ENCODE measurements at regions not wholly inside any gene's neighbourhood (a gene's known extent, or its start where the extent isn't known, plus 50 kb on each side); places are given as distances from the start of the nearest gene placed in this dataset.

DNA sequence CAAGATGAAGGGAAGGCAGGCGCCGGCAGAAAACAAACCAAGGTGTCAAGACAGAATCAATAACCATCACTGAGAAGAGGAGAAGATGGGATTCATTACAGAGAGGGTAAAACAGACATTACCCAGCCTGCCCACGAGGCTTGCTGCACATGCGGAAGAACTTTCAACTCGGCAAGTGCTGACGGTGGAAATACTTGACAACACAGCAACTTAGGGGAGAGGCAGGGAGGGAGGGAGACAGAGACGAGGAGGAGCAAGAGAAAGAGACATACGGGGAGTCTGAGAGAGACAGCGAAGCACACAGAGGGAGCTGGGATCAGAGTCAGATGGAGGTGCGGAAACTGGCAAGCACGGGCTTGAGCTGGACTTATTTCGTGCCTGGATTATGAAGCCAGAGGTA is 129.3 kb upstream of the NECTIN1 start:
- TF ChIP-seq POLR2A (IDR thresholded peaks at IDR 0.05), result no peak
- TF ChIP-seq, protein P1, sequence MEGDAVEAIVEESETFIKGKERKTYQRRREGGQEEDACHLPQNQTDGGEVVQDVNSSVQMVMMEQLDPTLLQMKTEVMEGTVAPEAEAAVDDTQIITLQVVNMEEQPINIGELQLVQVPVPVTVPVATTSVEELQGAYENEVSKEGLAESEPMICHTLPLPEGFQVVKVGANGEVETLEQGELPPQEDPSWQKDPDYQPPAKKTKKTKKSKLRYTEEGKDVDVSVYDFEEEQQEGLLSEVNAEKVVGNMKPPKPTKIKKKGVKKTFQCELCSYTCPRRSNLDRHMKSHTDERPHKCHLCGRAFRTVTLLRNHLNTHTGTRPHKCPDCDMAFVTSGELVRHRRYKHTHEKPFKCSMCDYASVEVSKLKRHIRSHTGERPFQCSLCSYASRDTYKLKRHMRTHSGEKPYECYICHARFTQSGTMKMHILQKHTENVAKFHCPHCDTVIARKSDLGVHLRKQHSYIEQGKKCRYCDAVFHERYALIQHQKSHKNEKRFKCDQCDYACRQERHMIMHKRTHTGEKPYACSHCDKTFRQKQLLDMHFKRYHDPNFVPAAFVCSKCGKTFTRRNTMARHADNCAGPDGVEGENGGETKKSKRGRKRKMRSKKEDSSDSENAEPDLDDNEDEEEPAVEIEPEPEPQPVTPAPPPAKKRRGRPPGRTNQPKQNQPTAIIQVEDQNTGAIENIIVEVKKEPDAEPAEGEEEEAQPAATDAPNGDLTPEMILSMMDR (IDR thresholded peaks at IDR 0.05), result no peak
